HCT116 (cell line): ENCODE measurements at regions not wholly inside any gene's neighbourhood (a gene's known extent, or its start where the extent isn't known, plus 50 kb on each side); places are given as distances from the start of the nearest gene placed in this dataset.

Source experiments
- ATAC-seq: fragments of 200-7000 bp; cut with Tn5 transposase; 2 replicates; pipeline ENCODE4 v1.9.1; 2020; ENCODE audit warnings: mild to moderate bottlenecking, moderate library complexity
- BruUV-seq: library from RNA; stranded (reverse); fragments of 400-500 nt; replicated peaks from 2 replicates; lab custom pipeline; 2021; lab: Mats Ljungman, UMichigan
- CTCF ChIA-PET: fragments of 300-600 bp; sonication (Branson Sonifier 250); formaldehyde crosslinking; loops from one replicate; lab custom pipeline; 2021; ENCODE audit warnings: antibody characterized with exemption; lab: Charles Lee
- POLR2A ChIA-PET: fragments of 300-600, 350-600 bp; sonication (Branson Sonifier 250); formaldehyde crosslinking; loops from one replicate; lab custom pipeline; 2021; ENCODE audit warnings: antibody characterized with exemption; lab: Charles Lee
- RAD21 ChIA-PET, 2 experiments: fragments of 300-600 bp; sonication (Branson Sonifier 250); formaldehyde crosslinking; loops; one replicate each; lab custom pipeline; 2023; ENCODE audit warnings: low total read pairs in 2 of 2; ENCODE audit not compliant: uncharacterized antibody in 2 of 2, unreplicated experiment in 2 of 2, low non-redundant PET in 1 of 2; lab: Charles Lee
- DNase-seq: peaks from one replicate; pipeline ENCODE4 v3.0.0-alpha.2; 2010; ENCODE audit warnings: low read depth, low spot score
- H2AFZ ChIP-seq: fragments of 200-600 bp; shearing (Covaris generic), sonication (generic); 2 replicates; pipeline ENCODE4 v1.6.1; 2017; ENCODE audit warnings: low read depth, mixed run types, mixed read lengths, antibody characterized with exemption, low read length; ENCODE audit not compliant: poor library complexity, severe bottlenecking
- H3K27ac ChIP-seq: 2 replicates; pipeline ENCODE4 v1.5.1; 2012; ENCODE audit warnings: low read depth, low read length
- H3K27me3 ChIP-seq: fragments of 200-600 bp; sonication (generic); 2 replicates; pipeline ENCODE4 v1.6.1; 2016; ENCODE audit warnings: mixed run types, low read length, mixed read lengths; ENCODE audit not compliant: insufficient read depth
- H3K36me3 ChIP-seq, 2 experiments: fragments of 200-500 bp in 1 of 2; fragments of 200-600 bp in 1 of 2; sonication (Bioruptor generic) in 1 of 2; sonication (generic) in 1 of 2; 2 replicates each; pipeline versions ENCODE4 v1.5.1 to v1.6.1; 2014 to 2016; ENCODE audit warnings: low read length in 2 of 2, inconsistent platforms in 1 of 2, mixed read lengths in 1 of 2, mixed run types in 1 of 2; ENCODE audit not compliant: insufficient read depth in 2 of 2, control insufficient read depth in 1 of 2
- H3K4me1 ChIP-seq, 2 experiments: fragments of 200-600 bp in 1 of 2; sonication (generic) in 1 of 2; 2 replicates each; pipeline versions ENCODE4 v1.5.1 to v1.6.1; 2012 to 2017; ENCODE audit warnings: low read length in 2 of 2, inconsistent platforms in 1 of 2, mild to moderate bottlenecking in 1 of 2, mixed read lengths in 1 of 2, mixed run types in 1 of 2, moderate library complexity in 1 of 2; ENCODE audit not compliant: insufficient read depth in 2 of 2, control insufficient read depth in 1 of 2
- H3K4me2 ChIP-seq: fragments of 200-600 bp; sonication (generic); 2 replicates; pipeline ENCODE4 v1.6.1; 2017; ENCODE audit warnings: mixed run types, low read length, mixed read lengths
- H3K4me3 ChIP-seq, 2 experiments: fragments of 200-600 bp in 1 of 2; sonication (generic) in 1 of 2; replicated peaks in 1 of 2; 2 replicates each; pipeline ENCODE4 v1.5.1; 2011 to 2016; ENCODE audit warnings: low read length in 2 of 2, control low read depth in 1 of 2, low read depth in 1 of 2, mild to moderate bottlenecking in 1 of 2, mixed read lengths in 1 of 2, mixed run types in 1 of 2
- H3K79me2 ChIP-seq: fragments of 200-600 bp; sonication (generic); 2 replicates; pipeline ENCODE4 v1.6.1; 2017; ENCODE audit warnings: mild to moderate bottlenecking, mixed run types, low read length, moderate library complexity, mixed read lengths; ENCODE audit not compliant: insufficient read depth
- H3K9ac ChIP-seq: fragments of 200-600 bp; sonication (generic); 2 replicates; pipeline ENCODE4 v1.6.1; 2016; ENCODE audit warnings: low read length, mixed read lengths
- H3K9me2 ChIP-seq: fragments of 200-600 bp; sonication (generic), shearing (Covaris generic); 2 replicates; pipeline ENCODE4 v1.6.1; 2017; ENCODE audit warnings: mixed run types, mild to moderate bottlenecking, moderate library complexity; ENCODE audit not compliant: insufficient read depth
- H3K9me3 ChIP-seq, 2 experiments: fragments of 200-500 bp in 1 of 2; fragments of 200-600 bp in 1 of 2; sonication (Bioruptor generic) in 1 of 2; sonication (generic) in 1 of 2; 2 replicates each; pipeline ENCODE4 v1.6.1; 2014 to 2017; ENCODE audit warnings: low read length in 2 of 2, mixed read lengths in 2 of 2, inconsistent platforms in 1 of 2, low read depth in 1 of 2, mild to moderate bottlenecking in 1 of 2, mixed run types in 1 of 2, moderate library complexity in 1 of 2; ENCODE audit not compliant: control insufficient read depth in 1 of 2, insufficient read depth in 1 of 2
- H4K20me1 ChIP-seq: fragments of 200-600 bp; sonication (generic), shearing (Covaris generic); 2 replicates; pipeline ENCODE4 v1.6.1; 2017; ENCODE audit warnings: mixed run types, mild to moderate bottlenecking, moderate library complexity; ENCODE audit not compliant: insufficient read depth
- CBX3 ChIP-seq: IDR thresholded peaks from 2 replicates; pipeline ENCODE4 v1.6.1; 2012; ENCODE audit warnings: low read depth
- CTCF ChIP-seq, 3 experiments: fragments of 200-600 bp in 1 of 3; sonication (generic) in 1 of 3; IDR thresholded peaks in 2 of 3; conservative IDR thresholded peaks in 1 of 3; 2 replicates each; pipeline ENCODE4 v1.5.1; 2012 to 2017; ENCODE audit warnings: low read depth in 2 of 3, low read length in 2 of 3, antibody characterized with exemption in 1 of 3, borderline replicate concordance in 1 of 3, control low read depth in 1 of 3, mild to moderate bottlenecking in 1 of 3, mixed read lengths in 1 of 3, mixed run types in 1 of 3, moderate library complexity in 1 of 3; ENCODE audit not compliant: insufficient read depth in 1 of 3
- EGR1 ChIP-seq: IDR thresholded peaks from 2 replicates; pipeline ENCODE4 v1.6.1; 2012; ENCODE audit warnings: low read depth
- ELF1 ChIP-seq: IDR thresholded peaks from 2 replicates; pipeline ENCODE4 v1.6.1; 2012; ENCODE audit warnings: low read depth, borderline replicate concordance
- EZH2phosphoT487 ChIP-seq: fragments of 200-600 bp; IDR thresholded peaks from 2 replicates; pipeline ENCODE4 v1.6.1; 2018; ENCODE audit warnings: antibody characterized with exemption, borderline replicate concordance
- FOSL1 ChIP-seq: IDR thresholded peaks from 2 replicates; pipeline ENCODE4 v1.6.1; 2012; ENCODE audit warnings: low read depth
- JUND ChIP-seq: IDR thresholded peaks from 2 replicates; pipeline ENCODE4 v1.6.1; 2012
- REST ChIP-seq: IDR thresholded peaks from 2 replicates; pipeline ENCODE4 v1.6.1; 2012; ENCODE audit warnings: low read depth
- SRF ChIP-seq: IDR thresholded peaks from 2 replicates; pipeline ENCODE4 v1.6.1; 2012; ENCODE audit warnings: low read depth
- ZNF274 ChIP-seq: fragments of 200-500 bp; sonication (Bioruptor generic); IDR thresholded peaks from 2 replicates; pipeline ENCODE4 v1.6.1; 2014; ENCODE audit warnings: mild to moderate bottlenecking, low read depth, low read length, inconsistent platforms
- intact Hi-C: fragments of 100-400 bp; cut with micrococcal nuclease; formaldehyde crosslinking; loops from 2 replicates; pipeline ENCODE4 v1.10.0; 2022
- TF ChIP-seq, protein P1 (sequence below): IDR thresholded peaks from 2 replicates; pipeline ENCODE4 v1.6.1; 2011; ENCODE audit warnings: mild to moderate bottlenecking, low read length, moderate library complexity; ENCODE audit not compliant: insufficient replicate concordance; ENCODE audit errors: extremely low read depth

DNA sequence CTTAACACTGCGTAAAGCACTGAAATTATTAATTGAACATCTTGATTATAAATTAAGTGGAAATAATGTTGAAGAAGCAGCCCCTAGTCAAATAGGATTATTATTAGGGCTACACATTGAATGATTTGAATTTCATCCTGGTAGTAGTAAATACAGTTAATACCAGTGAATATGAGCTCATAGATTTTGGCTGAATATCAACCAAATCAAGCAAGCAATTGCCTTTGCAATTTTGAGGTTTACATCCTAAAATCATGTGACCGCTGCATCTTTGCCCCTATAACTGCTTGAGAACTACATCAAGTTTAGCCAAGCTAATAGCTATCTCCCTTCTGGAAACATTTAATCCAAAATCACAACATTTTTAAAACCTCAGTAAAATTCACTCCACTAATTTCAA, 801.2 kb upstream of the PIK3C3 start:
- Histone ChIP-seq H3K4me1 (no peaks in the 10 kb centered on the region), H3K36me3 (no peaks in the 10 kb centered on the region), H3K27me3 (no peaks in the 10 kb centered on the region), H3K79me2 (no peaks in the 10 kb centered on the region), H3K27ac (no peak overlapping the region), H4K20me1 (no peaks in the 10 kb centered on the region), H3K4me2 (no peak overlapping the region), H3K4me3 (no peak overlapping the region), H3K9me2 (no peaks in the 10 kb centered on the region), H2AFZ (no peak overlapping the region), H3K9me3 (peaks cover 13 to 46% of the 10 kb centered on the region in 2 experiments; a peak in 2 of 4 replicates), H3K9ac (no peak overlapping the region)
- DNase-seq, result no peak
- ChIA-PET CTCF (no interaction called here), POLR2A (no interaction called here), RAD21 (no interaction called here)
- ATAC-seq, result no peak
- BruUV-seq, result no TSS peak
- intact Hi-C loops, result no loop called here
- TF ChIP-seq ZNF274 (no peak), CTCF (IDR thresholded peaks at IDR 0.05 in 2 of 3, conservative IDR thresholded peaks at IDR 0.05 in 1 of 3; ENCODE audit: borderline replicate concordance in 1 of 3, insufficient read depth in 1 of 3, low read depth in 2 of 3, low read length in 2 of 3) (no peak), FOSL1 (no peak), REST (no peak), ELF1 (no peak), EZH2phosphoT487 (no peak), CBX3 (no peak), SRF (no peak), JUND (no peak), EGR1 (no peak)
- TF ChIP-seq, protein P1, sequence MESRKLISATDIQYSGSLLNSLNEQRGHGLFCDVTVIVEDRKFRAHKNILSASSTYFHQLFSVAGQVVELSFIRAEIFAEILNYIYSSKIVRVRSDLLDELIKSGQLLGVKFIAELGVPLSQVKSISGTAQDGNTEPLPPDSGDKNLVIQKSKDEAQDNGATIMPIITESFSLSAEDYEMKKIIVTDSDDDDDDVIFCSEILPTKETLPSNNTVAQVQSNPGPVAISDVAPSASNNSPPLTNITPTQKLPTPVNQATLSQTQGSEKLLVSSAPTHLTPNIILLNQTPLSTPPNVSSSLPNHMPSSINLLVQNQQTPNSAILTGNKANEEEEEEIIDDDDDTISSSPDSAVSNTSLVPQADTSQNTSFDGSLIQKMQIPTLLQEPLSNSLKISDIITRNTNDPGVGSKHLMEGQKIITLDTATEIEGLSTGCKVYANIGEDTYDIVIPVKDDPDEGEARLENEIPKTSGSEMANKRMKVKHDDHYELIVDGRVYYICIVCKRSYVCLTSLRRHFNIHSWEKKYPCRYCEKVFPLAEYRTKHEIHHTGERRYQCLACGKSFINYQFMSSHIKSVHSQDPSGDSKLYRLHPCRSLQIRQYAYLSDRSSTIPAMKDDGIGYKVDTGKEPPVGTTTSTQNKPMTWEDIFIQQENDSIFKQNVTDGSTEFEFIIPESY, result no peak
